Gastroesophageal sphincter (tissue), 4 donors: ENCODE measurements at regions not wholly inside any gene's neighbourhood (a gene's known extent, or its start where the extent isn't known, plus 50 kb on each side); places are given as distances from the start of the nearest gene placed in this dataset.

Experiments used
- ATAC-seq: fragments of 150-250 bp; one replicate; pipeline ENCODE4 v1.9.1; 2016; ENCODE audit warnings: mild to moderate bottlenecking, moderate library complexity
- H3K27ac ChIP-seq, 4 donors: fragments of 200-600 bp; sonication (generic) in 3 of 4; 1 replicate in 3 of 4; 2 replicates in 1 of 4; pipeline ENCODE4 v1.5.1; 2016 to 2019
- H3K27me3 ChIP-seq: fragments of 200-600 bp; sonication (generic); one replicate; pipeline ENCODE4 v1.5.1; 2019
- H3K36me3 ChIP-seq, 2 donors: fragments of 200-600 bp; sonication (generic); one replicate each; pipeline ENCODE4 v1.5.1; 2019; ENCODE audit warnings: control low read depth in 1 of 2
- H3K4me1 ChIP-seq, 3 donors: fragments of 200-600 bp; sonication (generic); 1 replicate in 2 of 3; 2 replicates in 1 of 3; pipeline ENCODE4 v1.5.1; 2016 to 2019; ENCODE audit warnings: control low read depth in 2 of 3
- H3K4me3 ChIP-seq, 2 donors: fragments of 200-600 bp; sonication (generic); one replicate each; pipeline ENCODE4 v1.5.1; 2019; ENCODE audit warnings: mild to moderate bottlenecking in 1 of 2, moderate library complexity in 1 of 2
- H3K9me3 ChIP-seq, 3 donors: fragments of 200-600 bp; sonication (generic); one replicate each; pipeline ENCODE4 v1.5.1; 2017 to 2019; ENCODE audit warnings: control low read depth in 2 of 3
- EP300 ChIP-seq: sonication (generic); formaldehyde crosslinking; IDR thresholded peaks from one replicate; pipeline ENCODE4 v1.6.1; 2017; ENCODE audit warnings: antibody characterized with exemption, mild to moderate bottlenecking
- POLR2A ChIP-seq, 2 donors: fragments of 450-650 bp; IDR thresholded peaks; one replicate each; pipeline ENCODE4 v1.6.1; 2017; ENCODE audit warnings: antibody characterized with exemption in 2 of 2, mild to moderate bottlenecking in 2 of 2, moderate library complexity in 1 of 2
- POLR2AphosphoS5 ChIP-seq: sonication (generic); formaldehyde crosslinking; IDR thresholded peaks from one replicate; pipeline ENCODE4 v1.6.1; 2017; ENCODE audit warnings: antibody characterized with exemption
- WGBS, 2 donors: methylation state at CpG; one replicate each; pipeline ENCODE4 v1.1.5; 2018; ENCODE audit warnings: low coverage in 1 of 2; 5-methylcytosine and 5-hydroxymethylcytosine counted together
- small RNA-seq, 4 donors: library from RNA; depleted of rRNA; stranded (forward); fragments of <200 nt; gene quantifications; one replicate each; pipeline ENCODE3, GENCODE V24; 2016
- TF ChIP-seq, protein P1 (sequence below), 4 experiments: fragments of 200-600 bp in 2 of 4; fragments of 450-650 bp in 2 of 4; sonication (generic) in 1 of 4; IDR thresholded peaks; one replicate each; pipeline ENCODE4 v1.5.1; 2017 to 2019; ENCODE audit warnings: antibody characterized with exemption in 4 of 4, mild to moderate bottlenecking in 2 of 4, moderate library complexity in 2 of 4

DNA sequence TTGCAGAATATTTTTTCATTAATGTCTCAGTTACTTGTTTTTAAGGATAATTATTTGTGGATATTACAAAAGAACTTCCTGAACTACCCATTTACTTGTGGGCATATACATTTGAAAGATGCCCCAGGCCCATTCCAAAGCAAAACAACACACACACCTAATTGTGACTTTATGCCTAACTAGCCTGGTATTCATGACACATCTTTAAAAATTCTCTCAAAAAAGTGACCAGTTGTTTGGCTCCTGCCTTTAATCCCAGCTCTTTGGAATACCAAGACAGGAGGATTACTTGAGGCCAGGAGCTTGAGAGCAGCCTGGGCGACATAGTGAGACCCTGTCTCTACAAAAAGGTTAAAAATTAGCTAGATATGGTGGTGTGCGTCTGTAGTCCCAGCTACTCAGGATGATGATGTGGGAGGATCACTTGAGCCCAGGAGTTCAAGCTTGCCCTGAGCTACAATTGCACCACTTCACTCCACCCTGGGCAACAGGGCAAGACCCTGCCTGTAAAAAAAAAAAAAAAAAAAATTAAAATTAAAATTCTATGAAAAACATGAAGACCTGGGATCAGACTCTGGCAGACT lies 51.7 kb upstream of the SLC4A7 start:
- WGBS, 2 donors: 60 to 83% methylated on average over 1 to 2 of the region's 2 CpGs
- Histone ChIP-seq H3K4me1 (peaks cover 9 to 46% (median 19%) of the 10 kb centered on the region in 3 donors), H3K36me3 (no peaks in the 10 kb centered on the region), H3K27me3 (no peaks in the 10 kb centered on the region), H3K27ac (peak overlapping the region in 3 of 4 donors; percentile 12 to 74 (median 63)), H3K4me3 (no peak overlapping the region), H3K9me3 (no peaks in the 10 kb centered on the region)
- TF ChIP-seq POLR2A (IDR thresholded peaks at IDR 0.05) (no peak), POLR2AphosphoS5 (peak; percentile 7)
- no peak for ATAC-seq

DNA sequence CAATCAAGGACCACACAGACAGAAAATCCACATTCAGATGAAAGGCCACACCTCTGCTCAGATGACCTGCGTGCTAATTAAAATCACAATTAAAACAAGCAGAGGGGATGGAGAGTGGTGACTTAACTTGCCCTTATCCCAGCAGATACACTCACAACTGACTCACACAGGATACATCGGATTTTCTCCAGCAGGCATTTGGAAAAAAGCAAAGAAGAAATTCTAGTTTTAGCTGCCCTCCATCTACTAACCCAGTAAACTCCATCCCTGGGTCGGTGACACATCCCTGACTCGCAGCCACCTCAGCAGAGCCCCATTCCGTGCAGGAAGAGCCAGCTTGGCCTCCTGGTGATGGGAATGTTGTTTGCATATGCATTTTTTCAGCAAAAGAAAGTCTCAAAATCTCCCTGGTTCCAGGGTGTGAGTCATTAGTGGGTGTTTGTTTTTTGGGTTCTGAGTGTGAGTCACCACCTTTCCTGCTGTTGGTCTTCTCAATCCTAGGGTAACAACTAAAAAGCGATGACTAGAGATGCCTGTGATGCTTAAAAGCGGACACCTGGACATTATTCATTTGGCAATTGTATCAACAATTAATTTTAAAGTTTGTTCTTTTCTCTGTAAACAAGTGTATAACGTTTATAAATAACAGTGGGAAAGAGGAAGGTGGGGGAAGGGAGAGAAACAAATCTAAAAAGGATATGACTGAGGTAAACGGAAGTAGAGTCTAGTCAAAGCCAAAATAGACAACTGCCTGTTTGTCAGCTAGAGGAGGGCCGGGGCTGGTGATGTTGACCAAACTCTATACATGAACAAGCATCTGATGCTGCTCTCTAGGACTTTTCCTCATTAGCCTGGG lies 49.8 kb upstream of the SLC4A7 start:
- peaks cover 9 to 46% (median 19%) of the 10 kb centered on the region in 3 donors for H3K4me1 ChIP-seq
- H3K27ac ChIP-seq: peak overlapping the region; percentile 54 to 78 (median 68)
- no peaks in the 10 kb centered on the region for H3K36me3 ChIP-seq
- no peak for TF ChIP-seq EP300
- TF ChIP-seq, protein P1, sequence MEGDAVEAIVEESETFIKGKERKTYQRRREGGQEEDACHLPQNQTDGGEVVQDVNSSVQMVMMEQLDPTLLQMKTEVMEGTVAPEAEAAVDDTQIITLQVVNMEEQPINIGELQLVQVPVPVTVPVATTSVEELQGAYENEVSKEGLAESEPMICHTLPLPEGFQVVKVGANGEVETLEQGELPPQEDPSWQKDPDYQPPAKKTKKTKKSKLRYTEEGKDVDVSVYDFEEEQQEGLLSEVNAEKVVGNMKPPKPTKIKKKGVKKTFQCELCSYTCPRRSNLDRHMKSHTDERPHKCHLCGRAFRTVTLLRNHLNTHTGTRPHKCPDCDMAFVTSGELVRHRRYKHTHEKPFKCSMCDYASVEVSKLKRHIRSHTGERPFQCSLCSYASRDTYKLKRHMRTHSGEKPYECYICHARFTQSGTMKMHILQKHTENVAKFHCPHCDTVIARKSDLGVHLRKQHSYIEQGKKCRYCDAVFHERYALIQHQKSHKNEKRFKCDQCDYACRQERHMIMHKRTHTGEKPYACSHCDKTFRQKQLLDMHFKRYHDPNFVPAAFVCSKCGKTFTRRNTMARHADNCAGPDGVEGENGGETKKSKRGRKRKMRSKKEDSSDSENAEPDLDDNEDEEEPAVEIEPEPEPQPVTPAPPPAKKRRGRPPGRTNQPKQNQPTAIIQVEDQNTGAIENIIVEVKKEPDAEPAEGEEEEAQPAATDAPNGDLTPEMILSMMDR (IDR thresholded peaks at IDR 0.05): peak; percentile 7 to 63 (median 50)
- peak; percentile 90 for TF ChIP-seq POLR2AphosphoS5
- TF ChIP-seq POLR2A (IDR thresholded peaks at IDR 0.05): no peak
- no peaks in the 10 kb centered on the region for H3K9me3 ChIP-seq
- H3K27me3 ChIP-seq: no peaks in the 10 kb centered on the region
- peak; percentile 92 for ATAC-seq
- WGBS, 2 donors: 11 to 13% methylated on average over 7 to 10 of the region's 10 CpGs
- no peak overlapping the region for H3K4me3 ChIP-seq

Small RNA genes in the stretch of these regions (small RNA-seq; reads per million reads assigned to genes)
- gene AC098614.2 (0 reads per million in 4 donors), gene RF00019 (0 reads per million in 4 donors)
